CD4-positive, alpha-beta T cell treated with Interleukin-4 for 4 hours (primary cell): ENCODE measurements at regions not wholly inside any gene's neighbourhood (a gene's known extent, or its start where the extent isn't known, plus 50 kb on each side); places are given as distances from the start of the nearest gene placed in this dataset.
"Not testable (repeated sequence)": the region's sequence is repeated elsewhere in the genome, so short reads cannot be mapped to it uniquely, and the experiment has no call there.

ENCODE experiments used
- DNase-seq: peaks from one replicate; pipeline ENCODE4 v3.0.0-alpha.2; 2020

GRCh38 chr11:134505125-134505524 lies 93.1 kb upstream of the B3GAT1 start:
- no peak for DNase-seq

GRCh38 chr11:134504146-134504905 lies 92.3 kb upstream of the B3GAT1 start:
- no peak for DNase-seq

- no peak for DNase-seq
These were observed 91.6 kb upstream of the B3GAT1 start for GRCh38 chr11:134503596-134503995.

- DNase-seq: no peak
These were observed 91.1 kb upstream of the B3GAT1 start for GRCh38 chr11:134503100-134503499.

GRCh38 chr11:134502153-134502550 lies 90.1 kb upstream of the B3GAT1 start:
- DNase-seq: no peak

- no peak for DNase-seq
These were observed 89.5 kb upstream of the B3GAT1 start for GRCh38 chr11:134501406-134502152.

GRCh38 chr11:134500621-134501020 lies 88.6 kb upstream of the B3GAT1 start:
- no peak for DNase-seq

- no peak for DNase-seq
These were observed 87.9 kb upstream of the B3GAT1 start for GRCh38 chr11:134499990-134500389.

GRCh38 chr11:134498326-134499139 lies 86.5 kb upstream of the B3GAT1 start:
- DNase-seq: no peak

GRCh38 chr11:134497586-134497985 lies 85.5 kb upstream of the B3GAT1 start:
- DNase-seq: no peak

GRCh38 chr11:134496058-134496457 lies 84.0 kb upstream of the B3GAT1 start:
- DNase-seq: not testable (repeated sequence)

GRCh38 chr11:134494395-134494794 lies 82.4 kb upstream of the B3GAT1 start:
- DNase-seq: not testable (repeated sequence)

- DNase-seq: not testable (repeated sequence)
These were observed 80.4 kb upstream of the B3GAT1 start for GRCh38 chr11:134492411-134492810.

- no peak for DNase-seq
These were observed 77.7 kb upstream of the B3GAT1 start for GRCh38 chr11:134489728-134490127.

- DNase-seq: no peak
These were observed 76.9 kb upstream of the B3GAT1 start for GRCh38 chr11:134488913-134489312.

- no peak for DNase-seq
These were observed 76.5 kb upstream of the B3GAT1 start for GRCh38 chr11:134488512-134488911.

GRCh38 chr11:134487696-134488095 lies 75.7 kb upstream of the B3GAT1 start:
- no peak for DNase-seq

- no peak for DNase-seq
These were observed 74.7 kb upstream of the B3GAT1 start for GRCh38 chr11:134486704-134487103.

GRCh38 chr11:134486106-134486505 lies 74.1 kb upstream of the B3GAT1 start:
- DNase-seq: no peak

GRCh38 chr11:134485316-134485715 lies 73.3 kb upstream of the B3GAT1 start:
- no peak for DNase-seq

- DNase-seq: no peak
These were observed 71.8 kb upstream of the B3GAT1 start for GRCh38 chr11:134483857-134484256.

- DNase-seq: no peak
These were observed 71.2 kb upstream of the B3GAT1 start for GRCh38 chr11:134483291-134483690.

GRCh38 chr11:134482865-134483264 lies 70.8 kb upstream of the B3GAT1 start:
- no peak for DNase-seq
